H4 (cell line): ENCODE measurements at regions not wholly inside any gene's neighbourhood (a gene's known extent, or its start where the extent isn't known, plus 50 kb on each side); places are given as distances from the start of the nearest gene placed in this dataset.
A peak's percentile ranks its signal among the peaks of the same experiment; 100 is the strongest.
"Not testable (repeated sequence)": the region's sequence is repeated elsewhere in the genome, so short reads cannot be mapped to it uniquely, and the experiment has no call there.

Source experiments
- DNase-seq: peaks from one replicate; pipeline ENCODE4 v3.0.0-alpha.2; 2015; ENCODE audit warnings: low spot score

DNA sequence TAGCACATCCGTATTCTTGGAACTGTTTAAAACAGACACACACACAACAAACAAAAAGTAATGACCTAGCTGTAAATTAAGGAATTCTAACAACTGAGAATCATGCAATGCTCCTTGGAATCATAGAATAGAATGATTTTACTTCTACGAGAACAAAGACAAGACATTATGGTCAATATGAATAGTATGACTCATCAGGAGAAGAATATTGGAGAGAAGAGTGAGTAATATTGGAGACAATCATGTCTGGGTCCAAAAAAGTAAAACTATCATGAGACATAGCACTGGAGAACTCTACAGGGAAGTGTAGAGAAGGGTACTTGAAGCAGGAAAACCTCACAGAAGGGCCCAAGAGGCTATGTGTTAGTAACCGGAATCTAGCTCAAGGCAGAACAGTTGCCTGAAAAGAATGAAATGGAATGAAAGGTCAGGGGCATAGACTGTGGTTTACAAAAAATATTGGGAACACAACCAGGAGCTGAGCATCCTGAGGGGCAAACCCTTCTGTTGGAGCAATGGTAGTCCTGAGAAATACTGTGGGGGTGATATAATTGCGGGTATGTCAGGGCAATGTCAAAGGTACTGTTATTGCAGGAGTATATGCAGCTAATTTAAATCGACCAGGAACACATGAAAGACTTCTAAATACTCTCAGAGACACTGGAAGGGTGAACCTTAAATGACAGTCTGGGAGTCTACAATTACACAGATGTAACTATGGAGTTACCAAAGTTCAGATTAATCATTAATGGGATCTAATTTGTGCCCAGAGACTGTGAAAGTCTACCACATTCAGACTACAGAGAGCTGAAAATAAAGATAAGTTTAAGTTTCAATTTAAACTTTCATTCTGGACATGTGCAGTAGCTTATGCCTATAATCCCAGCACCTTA is 201.2 kb downstream of the BCHE start:
- no peak for DNase-seq

DNA sequence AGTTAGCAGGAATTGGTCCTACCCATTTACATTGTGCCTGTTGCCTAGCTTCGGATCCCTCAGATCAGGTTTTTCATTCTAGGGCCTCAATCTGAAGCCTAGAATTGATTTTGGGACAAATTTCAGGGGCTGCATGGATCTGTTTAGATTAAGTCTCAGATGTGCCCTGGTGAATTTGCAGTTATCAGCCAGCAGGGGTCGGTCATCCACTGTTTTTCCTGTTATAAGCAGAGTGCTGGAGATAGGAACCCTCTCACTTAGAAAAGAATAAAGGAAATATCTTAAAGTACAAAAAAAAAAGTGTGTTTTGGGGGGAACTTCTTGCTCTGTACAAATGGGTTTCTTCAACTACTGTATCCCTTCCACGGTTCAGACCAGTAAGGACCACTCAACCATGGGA is 212.5 kb downstream of the BCHE start:
- peak; percentile 22 for DNase-seq

- DNase-seq = no peak
Observed at GRCh38 chr3:165622356-165622755, 214.9 kb downstream of the BCHE start.

GRCh38 chr3:165619069-165619468 is 218.2 kb downstream of the BCHE start:
- DNase-seq = no peak

DNA sequence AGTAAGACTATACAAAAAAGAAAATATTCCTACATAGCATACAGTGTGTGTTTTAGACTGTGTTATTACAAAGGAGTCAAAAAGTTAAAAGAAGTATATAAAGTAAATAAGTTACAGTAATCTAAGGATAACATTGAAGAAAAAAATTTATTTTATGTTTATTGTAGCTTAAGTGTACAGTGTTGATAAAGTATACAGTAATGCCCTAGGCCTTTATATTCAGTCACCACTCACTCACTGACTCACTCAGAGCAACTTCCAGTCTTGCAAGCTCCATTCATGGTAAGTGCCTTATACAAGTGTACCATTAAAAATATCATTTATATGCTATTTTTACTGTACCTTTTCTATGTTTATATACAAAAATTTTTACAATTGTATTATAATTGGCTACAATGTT is 220.1 kb downstream of the BCHE start:
- DNase-seq = no peak

GRCh38 chr3:165614337-165614736 is 222.9 kb downstream of the BCHE start:
- DNase-seq = no peak

GRCh38 chr3:165613014-165613413 is 224.2 kb downstream of the BCHE start:
- no peak for DNase-seq

- DNase-seq = no peak
Observed at GRCh38 chr3:165607221-165607620, 230.0 kb downstream of the BCHE start.

DNA sequence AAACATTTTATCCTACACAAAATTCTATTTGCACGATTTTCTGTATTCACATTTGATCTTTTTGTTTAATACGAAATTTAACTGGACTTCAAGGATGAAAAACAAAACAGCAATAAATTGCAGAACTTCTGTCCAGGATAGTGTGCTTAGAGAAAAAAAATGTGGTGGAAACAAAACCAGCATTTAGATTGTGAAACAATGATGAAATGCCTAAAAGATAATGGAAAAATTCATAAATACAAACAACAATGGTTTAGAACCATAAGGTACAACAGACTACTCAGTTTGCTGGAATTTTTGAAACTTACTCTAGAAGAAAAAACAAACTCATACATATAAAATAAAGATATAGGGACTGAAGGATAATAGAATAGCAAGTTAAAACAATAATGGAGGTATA is 234.0 kb downstream of the BCHE start:
- DNase-seq = no peak

GRCh38 chr3:165572566-165572965 is 264.7 kb downstream of the BCHE start:
- DNase-seq = not testable (repeated sequence)

- no peak for DNase-seq
Observed at GRCh38 chr3:165568907-165569462, 268.2 kb downstream of the BCHE start.

DNA sequence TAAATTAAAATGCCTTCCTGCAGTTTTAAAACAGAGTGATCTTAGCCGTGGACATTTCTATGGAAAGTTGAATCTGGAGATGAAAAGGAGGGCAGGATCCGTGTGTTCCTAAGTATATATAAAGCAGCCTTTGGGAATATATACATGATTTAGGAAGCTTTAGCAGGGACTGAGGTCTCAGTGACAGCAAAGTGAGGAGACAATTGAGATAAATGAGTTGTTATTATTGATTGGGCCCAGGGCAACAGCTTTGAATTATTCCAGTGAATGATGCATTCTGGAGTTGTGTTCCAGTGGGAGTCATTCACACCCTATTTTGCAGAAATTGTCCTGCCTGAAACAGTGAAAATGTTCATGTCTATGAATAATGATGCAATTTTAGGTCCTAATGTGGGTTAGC is 281.4 kb downstream of the BCHE start:
- DNase-seq = no peak

GRCh38 chr3:165553371-165553770 is 283.9 kb downstream of the BCHE start:
- DNase-seq = no peak

- DNase-seq = no peak
Observed at GRCh38 chr3:165549665-165550064, 287.6 kb downstream of the BCHE start.

DNA sequence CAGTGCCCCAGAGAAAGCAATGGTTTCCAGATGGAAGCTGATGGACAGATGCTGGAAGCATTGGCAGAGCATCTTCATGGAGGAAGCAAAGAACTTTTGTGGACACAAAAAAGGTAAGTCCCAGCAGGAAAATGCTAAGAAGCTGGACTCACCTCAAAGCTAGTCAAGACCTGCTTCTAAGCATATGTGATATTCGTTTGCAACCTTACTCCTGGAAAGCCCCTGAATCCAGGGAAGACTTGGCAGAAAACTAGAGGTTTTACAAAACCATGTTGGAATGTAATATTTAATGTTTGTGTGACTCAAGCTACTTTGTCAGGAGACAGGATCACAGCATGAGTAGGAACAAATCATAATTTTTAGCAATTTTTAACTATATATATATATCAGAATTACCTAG is 288.2 kb downstream of the BCHE start:
- DNase-seq = no peak

DNA sequence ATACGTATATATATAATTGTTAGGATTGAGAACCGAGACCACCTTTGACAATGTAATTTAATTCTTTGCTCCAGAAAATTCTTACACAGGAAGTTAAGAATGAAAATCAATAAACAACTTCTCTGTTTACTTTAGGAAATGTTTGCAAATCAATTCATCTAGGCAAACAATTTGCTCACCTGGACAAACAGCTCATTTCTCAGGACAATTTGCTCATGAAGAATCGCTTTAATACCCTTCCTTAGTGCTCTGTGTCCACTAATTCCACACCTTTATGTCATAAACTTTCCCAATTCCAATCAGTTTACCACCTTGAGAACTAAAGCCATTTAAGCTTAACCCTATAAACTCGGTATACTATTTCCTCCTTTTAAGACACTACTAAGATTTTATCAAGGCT is 292.2 kb downstream of the BCHE start:
- no peak for DNase-seq

- no peak for DNase-seq
Observed at GRCh38 chr3:165544432-165544831, 292.8 kb downstream of the BCHE start.

GRCh38 chr3:165538166-165538565 is 299.1 kb downstream of the BCHE start:
- no peak for DNase-seq

DNA sequence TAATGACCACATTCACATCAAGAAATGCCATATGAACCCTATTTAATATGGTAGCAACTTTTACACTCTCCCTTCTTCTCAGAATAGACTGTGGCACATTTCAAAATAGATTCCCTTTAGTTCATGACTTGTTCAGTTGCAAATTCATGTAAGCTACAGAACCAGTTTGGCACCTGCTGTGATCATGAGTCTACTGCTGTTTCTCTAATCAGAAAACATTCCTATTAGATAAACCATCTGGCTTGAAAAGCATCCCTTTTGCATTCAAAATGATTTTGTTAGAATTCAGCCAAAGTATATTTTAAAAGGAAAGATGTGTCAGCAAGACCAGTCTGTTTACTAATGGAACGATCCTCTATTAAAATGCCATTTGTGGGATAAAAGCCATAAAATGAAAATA is 304.4 kb downstream of the BCHE start:
- DNase-seq = no peak

DNA sequence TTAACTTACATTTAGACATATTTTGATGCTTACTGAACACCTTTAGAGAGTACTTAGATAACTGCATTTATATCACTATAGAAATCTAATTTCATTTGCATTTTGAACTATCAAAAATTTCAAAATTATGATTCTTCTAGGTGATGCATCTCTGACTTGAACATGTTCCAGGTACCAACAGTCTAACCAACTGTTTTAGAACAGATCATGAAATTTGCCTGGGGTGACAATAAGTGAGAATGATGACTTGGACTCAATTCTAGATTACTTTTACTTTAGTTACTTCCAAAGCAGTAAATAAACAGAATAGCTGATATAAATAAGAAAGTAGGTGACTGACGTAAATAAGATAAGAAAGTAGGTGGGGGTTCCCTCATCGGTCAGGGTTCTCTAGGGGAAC is 307.8 kb downstream of the BCHE start:
- no peak for DNase-seq

DNA sequence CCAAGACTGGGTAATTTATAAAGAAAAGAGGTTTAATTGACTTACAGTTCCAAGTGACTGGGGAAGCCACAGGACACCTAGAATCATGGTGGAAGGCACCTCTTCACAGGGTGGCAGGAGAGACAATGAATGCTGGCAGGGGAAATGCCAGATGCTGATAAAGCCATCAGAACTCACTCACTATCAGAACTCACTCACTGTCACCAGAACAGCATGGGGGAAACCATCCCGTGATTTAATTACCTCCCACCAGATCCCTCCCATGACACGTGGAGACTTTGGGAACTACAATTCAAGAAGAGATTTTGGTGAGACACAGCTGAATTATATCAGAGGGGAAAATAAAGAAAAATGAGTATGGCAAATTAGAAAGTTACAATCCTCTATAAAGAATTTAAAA is 310.9 kb downstream of the BCHE start:
- no peak for DNase-seq

DNA sequence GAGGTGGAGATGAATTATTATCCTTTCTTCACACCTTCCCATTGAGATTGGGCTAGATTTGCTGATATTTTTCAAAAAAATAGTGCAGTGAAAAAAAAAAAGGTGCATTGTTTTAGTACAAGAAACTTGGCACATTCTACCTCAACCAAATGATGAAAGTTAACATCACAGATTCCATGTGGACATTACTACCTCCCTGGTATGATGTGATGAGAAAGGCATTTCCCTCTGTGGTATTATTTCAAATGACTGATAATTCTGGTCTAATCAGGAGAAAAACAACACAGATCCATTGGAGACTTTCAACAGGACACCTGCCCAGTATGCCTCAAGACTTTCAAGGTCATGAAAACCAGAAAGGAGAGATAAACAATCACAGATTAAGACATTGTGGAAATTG is 313.4 kb downstream of the BCHE start:
- no peak for DNase-seq

- no peak for DNase-seq
Observed at GRCh38 chr3:165522386-165522785, 314.8 kb downstream of the BCHE start.
